RPMI8226 (cell line): ENCODE measurements at regions not wholly inside any gene's neighbourhood (a gene's known extent, or its start where the extent isn't known, plus 50 kb on each side); places are given as distances from the start of the nearest gene placed in this dataset.
"Not testable (repeated sequence)": the region's sequence is repeated elsewhere in the genome, so short reads cannot be mapped to it uniquely, and the experiment has no call there.

Source experiments
- DNase-seq: peaks from one replicate; pipeline ENCODE4 v3.0.0-alpha.2; 2015

DNA sequence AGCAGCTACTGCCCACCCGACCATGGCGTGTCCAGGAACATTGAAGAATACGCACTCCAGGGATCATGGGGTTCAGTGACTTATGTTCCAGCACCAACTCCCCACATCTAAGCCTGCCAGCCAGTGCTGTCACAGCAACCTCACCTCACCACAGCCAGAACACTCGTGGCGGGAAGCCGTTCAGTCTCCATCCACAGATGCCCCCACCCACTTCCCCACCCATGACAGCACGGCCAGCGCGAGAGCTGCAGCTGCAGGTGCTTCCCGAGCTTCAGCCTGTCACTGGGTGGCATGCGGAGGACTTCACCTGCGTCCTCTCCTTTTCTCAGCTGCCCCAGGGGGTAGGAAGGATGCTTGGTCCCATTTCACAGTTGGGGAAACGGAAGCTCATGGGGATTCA lies 50.3 kb downstream of the RBFOX3 start:
- no peak for DNase-seq

DNA sequence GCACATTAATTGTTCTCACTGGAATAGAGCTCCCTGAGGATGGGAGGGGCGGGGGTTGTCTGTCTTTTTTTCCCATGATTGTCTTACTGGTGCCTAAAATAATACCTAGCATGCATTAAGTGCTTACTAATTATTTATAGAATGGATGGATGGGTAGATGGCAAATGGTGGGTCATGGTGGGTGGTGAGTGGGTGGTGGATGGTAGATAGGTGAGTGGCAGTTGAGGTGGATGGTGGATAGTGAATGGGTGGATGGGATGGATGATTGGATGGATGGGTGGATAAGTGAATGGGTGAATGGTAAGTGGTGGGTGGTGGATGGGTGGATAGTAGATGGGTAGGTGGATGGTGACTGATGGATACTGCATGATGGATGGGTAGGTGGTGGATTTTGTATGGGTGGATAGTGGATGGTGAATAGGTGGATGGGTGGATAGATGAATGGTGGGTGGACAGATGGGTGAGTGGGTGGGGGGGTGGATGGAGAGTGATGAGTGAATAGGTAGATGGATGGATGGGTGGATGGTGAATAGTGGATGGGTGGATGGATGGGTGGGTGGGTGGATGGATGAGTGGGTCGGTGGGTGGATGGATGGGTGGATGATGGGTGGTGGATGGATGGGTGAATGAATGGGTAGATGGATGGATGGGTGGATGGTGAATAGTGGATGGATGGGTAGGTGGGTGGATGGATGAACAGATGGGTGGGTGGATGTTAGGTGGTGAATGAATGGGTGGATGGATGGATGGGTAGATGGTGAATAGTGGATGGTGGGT lies 51.6 kb downstream of the RBFOX3 start:
- DNase-seq = no peak

DNA sequence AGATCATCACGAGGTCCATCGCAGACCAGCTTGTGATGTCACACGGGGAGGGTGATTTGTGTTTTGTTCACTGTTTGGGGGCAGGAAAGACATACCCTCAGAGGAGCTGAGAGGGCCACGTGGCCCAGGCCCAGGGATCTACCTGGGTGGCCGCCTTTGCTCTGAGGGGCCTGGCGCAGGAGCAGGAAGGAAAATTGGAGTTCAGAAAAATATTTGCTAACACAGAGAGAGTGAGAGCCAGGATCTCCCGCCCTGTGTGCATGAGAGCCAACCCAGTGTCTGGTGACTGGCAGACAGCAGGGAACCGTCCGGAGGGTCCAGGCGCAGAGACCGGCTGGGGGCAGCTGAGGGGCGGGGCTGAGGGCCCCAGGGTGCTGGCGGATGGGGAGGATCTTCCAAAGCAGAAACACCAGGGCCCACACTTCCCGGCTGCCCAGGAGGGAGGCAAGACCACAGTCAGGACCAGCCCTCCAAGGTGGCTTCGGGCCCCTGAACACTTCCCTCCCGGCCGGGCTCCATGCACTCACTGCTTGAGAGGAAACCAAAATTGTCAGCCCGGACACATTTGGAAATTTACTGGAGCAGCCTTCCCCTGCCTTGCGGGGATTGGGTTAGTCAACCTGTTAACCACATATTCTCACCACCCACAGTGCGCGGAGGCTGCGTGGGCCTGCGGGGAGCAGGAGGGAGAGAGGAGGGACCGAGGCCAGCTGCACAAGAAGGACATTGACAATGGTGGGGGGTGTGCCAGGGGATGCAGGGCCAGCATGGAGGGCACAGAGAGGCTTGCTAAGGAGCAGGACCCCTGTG lies 52.6 kb downstream of the RBFOX3 start:
- DNase-seq = no peak

DNA sequence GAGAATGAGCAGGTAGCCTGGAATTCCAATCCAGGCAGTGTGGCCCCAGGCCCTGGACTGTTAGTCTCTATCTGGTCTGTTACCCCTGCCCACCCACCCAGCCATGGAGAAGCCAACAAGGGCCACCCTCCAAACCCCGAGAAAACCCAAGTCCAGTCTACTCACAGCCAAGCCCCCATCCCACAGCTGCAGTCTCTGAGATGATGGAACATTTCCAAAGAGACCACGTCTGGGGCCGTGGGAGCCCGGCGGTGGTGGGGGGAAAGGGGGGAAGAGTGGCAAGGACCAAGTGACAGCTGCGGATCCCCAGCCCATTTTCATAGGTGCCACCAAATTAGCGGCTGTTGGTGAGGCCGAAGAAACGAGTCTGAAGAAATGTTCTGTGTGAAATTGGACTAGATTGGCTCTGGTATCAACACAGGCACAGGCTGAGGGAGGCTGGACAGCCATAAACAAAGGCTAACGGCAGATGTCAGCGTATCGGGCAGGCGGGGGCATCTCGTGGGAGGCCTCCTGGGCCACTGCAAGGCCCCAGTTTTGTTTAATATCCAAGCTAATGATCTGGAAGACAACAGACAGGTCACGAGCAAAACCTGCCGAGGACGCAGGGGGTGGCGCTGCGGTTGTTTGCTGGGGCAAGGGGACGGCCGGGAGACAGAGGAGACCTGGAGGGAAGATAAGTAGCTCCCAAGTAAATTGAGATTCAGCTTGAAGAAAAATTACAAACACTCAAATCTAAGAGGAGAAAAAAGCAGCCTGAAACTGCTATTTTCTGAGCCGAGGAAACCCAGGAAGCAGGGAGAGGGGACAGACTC lies 53.4 kb downstream of the RBFOX3 start:
- DNase-seq = no peak

DNA sequence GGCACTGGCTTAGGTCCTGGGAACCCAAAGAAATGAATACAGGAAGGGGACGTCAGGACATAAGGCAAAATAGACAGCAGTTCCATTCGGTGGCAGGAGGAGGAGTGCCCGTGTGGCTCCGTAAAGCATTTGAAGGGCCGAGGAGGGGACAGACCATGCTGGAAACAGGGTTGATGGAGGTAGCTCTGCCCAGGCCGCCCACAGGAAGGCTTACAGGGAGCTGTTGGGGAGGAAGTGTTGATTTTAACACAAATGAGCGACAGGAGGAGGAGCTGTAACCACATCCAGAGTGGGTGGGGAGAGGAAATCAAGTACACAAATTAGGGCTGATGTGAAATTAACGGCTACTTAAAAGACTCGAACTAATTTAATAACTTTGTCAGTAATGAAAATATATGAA lies 54.6 kb downstream of the RBFOX3 start:
- no peak for DNase-seq

DNA sequence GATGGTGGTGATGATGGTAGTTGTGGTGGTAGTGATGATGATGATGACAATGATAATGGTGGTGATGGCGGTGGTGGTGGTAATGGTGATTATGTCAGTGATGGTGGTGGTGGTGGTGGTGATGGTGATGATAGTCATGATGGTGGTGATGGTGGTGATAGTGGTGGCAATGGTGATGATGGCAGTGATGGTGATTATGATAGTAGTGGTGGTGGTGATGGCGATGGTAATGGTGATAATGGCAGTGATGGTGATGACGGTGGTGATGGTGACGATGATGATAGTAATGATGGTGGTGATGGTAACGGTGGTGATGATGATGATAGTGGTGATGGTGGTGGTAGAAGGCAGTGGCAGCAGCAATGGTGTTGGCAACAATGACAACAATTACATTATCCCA lies 55.3 kb downstream of the RBFOX3 start:
- DNase-seq = no peak

DNA sequence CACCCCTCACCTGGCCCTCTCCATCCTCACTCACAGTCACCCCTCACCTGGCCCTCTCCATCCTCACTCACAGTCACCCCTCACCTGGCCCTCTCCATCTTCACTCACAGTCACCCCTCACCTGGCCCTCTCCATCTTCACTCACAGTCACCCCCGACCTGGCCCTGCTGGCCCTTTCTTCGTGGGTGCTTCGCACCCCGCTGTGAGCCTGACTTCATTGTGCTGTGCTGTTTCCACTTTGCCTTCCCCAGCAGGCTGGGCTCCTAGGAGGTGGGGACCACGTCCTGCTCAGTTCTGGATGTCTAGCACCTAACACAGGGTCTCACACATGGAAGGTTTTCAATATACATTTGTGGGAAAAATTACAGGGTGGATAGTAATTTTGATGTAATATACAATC lies 56.5 kb downstream of the RBFOX3 start:
- DNase-seq = not testable (repeated sequence)

DNA sequence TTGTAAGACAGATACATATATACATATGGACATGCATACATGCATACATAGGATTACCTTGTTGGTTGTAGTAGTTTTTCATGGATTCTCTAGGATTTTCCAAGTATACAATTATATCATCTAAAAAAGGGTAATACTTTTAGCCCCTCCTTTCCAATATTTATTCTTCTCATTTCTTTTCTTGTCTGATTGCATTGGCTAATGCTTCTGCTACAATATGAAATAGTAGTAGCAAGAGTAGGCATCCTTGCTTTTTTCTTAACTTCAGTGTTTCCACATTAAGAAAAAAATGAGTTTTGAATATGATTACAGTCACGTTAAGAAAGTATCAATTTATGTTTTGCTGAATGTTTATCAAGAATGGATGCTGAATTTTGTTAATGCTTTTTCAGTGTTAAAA lies 58.0 kb downstream of the RBFOX3 start:
- DNase-seq = no peak

DNA sequence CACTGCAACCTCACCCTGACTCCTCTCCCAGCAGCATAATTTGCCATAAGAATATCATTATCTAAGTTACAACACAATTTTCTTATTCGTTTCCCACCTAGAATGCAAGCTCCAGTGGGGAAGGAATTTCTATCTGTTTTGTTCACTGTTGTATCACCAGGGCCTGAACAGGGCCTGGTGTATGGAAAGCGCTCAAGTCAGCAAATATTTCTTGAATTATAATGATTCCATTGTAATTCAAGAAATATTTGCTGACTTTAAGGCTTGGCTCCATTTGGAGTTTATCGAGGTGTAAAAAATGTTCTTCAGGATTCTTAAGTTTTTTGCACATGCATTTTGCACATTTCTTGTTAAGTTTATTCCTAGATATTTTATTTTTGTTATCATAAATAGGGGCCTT lies 58.4 kb downstream of the RBFOX3 start:
- no peak for DNase-seq

DNA sequence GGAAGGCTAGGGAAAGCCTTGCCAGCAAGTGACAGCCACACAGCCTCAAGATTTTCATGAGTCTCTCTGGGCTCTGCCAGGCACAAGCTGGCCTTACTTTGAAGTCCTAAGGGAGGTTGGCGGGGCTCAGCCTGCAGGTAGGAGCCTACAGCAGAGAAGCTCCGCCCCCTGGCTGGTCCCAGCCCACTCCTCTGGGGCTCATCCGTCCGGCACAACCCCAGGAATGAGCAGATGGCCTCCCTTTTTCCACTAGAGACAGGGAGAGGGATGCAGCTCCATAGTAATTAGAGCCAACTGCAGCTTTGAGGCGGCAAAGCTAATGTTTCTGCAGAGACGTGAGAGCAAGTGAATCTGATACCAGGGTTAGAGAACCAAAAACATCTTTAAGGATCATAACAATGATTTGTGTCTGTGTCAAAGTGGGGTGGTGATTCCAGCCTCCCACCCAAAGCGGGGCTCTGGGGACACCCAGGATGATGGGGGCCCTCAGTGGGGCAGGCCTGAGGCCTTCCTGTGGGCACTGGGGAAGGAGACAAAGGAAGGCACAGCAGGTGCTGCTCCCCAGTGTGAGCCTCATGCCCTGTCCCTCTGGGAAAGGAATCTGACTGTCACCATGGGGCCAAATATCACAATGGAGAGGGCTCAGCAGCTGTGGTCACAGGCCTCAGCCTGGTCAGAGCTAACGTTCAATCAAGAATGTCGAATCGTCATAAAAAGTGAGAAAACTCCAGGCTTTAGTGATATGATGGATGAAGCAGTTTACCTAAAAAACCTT lies 61.5 kb downstream of the RBFOX3 start:
- DNase-seq = no peak

DNA sequence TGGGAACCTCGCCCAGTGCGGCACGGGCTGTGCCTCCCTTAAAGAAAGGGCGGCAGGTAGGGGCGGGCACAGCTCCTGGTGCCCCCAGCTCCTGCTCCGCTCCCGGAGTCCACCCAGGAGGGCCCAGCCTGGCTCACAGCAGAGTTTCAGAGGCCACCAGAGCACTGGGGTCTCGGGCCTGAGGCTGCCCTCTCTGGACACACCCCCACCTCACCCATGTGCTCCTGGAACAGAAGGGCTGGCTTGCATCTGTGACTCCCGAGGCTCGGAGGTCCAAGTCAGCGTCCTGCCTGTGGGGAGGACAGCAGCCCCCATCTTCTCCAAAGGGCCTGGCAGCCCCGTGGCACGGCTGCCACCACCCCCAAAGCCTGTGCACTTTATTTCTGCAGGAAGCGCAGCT lies 62.7 kb downstream of the RBFOX3 start:
- DNase-seq = no peak

DNA sequence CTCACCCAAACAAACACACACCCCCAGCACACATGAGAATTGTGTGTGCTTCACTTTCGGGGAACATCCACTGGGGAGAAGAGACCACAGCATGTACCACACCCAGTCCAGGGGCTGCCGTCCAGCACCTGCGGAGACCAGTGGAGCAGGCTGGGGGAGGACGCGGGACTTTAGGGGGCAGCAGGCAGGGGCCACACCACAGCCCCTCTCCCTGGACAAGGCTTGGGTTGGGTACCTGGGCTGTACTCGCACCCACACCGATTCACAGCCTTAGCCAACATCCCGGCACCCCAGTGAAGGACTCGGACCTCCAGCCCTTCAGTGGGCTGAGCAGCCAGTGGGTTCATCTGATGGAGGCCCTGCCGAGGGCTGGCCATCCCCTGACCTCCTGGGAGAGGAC lies 63.3 kb downstream of the RBFOX3 start:
- DNase-seq = no peak

DNA sequence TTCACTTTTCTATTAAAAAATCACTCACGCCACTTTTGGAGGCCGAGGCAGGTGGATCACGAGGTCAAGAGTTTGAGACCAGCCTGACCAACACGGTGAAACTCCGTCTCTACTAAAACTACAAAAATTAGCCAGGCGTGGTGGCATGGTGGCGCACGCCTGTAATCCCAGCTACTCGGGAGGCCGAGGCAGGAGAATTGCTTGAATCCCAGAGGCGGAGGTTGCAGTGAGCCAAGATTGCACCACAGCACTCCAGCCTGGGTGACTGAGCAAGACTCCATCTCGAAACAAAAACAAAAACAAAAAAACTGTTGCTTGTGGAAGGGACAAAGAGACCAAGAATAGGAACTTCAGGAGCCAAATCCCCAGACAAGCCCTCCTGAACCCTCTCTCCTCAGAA lies 63.7 kb downstream of the RBFOX3 start:
- DNase-seq = not testable (repeated sequence)

DNA sequence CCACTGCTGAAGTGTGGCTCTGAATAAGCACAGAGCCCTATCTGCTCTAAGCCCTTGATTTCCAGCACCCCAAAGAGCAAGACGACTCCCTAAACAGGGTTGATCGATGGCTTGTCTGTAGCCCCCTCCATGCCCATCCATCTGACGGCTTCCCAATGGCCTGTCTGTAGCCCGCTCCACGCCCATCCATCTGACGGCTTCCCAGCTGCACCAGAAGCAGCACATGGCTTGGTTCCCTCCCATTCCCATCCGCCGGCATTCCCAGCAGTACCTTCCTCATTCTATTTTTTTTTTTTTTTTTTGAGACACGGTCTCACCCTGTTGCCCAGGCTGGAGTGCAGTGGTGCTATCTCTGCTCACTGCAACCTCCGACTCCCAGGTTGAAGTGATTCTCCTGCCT lies 64.5 kb downstream of the RBFOX3 start:
- DNase-seq = no peak

DNA sequence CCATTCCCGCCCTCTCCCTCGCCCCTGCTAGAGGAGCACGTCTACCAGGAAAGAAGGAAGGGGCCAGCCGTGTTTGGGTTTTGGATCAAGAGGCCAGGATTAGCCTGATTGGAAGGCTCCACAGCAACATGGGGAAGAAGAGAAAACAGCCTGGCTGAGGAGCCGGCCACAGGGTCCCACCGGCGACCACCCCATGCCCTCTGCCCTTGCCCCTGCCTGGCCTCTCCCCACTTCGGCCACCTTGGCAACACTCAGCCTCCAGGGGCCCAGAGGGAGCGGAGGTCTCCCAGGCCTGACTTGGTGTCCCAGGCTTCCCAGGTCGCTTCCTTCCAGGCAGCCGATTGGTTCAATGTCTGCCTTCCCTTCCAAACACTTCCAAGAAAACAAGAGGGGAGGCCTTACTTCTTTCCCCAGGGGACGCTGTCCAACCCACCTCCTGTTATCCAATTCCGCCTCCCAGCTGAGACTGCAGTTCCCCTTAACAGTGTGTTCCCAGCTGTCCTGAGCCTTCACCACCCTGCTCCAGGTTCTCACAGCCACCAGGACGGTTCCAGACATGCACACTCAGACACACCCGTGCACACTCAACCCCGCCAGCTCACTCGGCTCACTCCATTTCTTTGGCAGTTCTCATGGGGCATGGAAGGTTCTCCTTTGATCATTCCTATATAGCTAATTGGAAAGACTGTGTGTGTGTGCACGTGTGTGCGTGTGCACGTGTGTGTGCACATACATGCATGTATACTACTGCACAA lies 65.4 kb downstream of the RBFOX3 start:
- no peak for DNase-seq

DNA sequence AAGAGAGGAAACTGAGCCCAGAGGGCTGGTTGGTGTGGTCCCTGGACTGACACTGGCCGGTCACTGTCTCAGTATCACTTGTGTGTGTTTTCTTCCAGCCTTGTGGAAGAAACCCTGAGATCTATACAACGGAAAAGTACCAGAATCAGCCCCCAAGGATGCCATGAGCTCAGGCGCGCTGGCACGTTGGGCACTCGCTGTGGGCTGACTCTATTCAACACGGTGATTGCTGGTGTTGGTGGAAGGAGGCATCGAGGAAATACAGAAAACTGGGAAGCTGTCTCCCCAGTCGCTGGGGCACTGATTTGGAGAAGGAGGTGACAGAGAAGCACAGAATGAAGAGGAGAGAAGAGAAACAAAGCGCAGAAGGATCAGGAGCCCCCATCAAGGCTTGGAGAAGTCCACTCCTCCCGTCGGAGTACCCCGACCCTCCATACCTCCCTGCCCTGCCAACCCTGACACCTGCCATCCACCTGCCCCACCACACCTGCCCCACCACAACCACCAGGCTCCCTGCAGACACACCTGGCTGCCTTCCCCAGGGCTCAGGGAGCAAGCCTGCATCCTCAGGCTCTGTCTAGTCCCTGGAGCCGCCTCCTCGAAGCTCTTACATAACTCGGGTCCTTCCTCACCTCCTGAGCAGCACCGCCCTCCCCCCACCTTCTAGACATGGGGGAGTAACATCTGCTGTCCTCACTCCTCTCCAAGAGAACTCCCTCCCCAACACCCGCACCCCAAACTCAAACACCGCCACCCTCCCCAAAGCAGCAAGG lies 66.5 kb downstream of the RBFOX3 start:
- no peak for DNase-seq

DNA sequence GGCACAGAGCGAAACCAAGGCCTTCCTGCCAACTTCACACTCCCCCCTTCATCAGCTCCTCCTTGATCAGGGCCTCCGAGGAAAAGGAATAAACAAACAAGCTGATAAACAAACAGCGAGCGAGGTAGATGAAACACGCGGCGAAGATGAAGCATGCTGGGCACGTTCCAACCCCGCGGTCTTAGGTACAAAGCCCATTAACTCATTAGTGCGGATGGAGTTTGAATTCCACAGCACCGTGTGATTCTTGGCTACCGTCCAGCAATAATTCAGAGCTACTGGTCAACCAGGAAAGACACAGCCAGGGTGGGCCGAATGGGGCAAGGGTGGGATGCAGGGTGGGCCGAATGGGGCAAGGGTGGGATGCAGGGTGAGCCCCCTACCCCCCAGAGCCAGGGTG lies 67.3 kb downstream of the RBFOX3 start:
- DNase-seq = no peak

DNA sequence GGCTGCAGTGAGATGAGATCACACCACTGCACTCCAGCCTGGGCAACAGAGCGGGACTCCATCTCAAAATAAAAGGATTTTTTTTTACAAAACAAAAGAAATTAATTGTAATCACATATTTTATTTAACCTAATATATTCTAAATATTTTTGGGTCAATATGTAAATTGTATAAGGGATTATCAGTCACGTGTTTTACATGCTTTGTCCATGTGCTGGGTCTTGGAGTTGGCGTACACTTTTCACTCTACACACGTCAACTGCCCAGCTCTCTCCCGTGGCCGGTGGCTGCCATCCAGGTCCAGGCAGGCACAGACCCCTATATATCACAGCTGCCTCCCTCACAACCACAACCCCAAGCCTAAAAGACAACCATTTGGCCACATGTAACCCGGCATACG lies 68.1 kb downstream of the RBFOX3 start:
- no peak for DNase-seq

DNA sequence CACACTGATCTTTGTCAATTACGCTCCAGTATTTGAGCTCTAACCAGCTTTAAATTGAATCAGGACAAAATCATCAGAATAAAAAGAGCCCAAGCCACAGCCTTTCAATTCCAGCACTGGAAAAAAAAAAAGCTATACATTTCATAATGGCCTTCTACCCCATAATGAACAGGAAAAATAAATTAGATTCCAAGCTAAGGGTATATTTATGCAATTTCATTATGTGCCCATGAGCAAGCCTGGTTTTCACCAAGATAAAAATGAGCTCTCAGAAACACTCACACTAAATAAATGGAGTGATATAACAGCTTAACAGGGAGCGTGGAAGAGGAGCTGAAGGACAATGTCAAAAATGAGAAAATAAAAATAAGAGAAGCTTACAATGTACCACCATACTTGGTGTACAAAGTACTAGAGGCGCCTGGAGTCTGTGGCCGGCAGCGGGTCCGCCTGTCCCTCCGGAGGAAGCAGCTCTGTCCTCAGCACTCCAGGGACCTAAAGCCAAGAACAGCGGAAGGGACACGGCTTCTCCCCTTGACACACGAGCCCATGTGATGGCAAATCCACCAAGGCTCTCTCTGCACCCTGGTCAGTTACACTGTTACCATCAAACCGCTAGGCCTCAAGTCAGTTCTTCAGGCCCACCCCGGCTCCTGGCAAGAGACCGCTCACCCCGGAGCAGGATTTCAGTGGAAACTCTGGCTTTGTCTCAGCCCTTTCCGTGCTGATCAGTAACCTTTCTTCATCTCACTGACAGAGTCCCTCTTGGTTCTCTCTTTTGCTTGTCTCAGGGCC lies 69.6 kb downstream of the RBFOX3 start:
- no peak for DNase-seq

DNA sequence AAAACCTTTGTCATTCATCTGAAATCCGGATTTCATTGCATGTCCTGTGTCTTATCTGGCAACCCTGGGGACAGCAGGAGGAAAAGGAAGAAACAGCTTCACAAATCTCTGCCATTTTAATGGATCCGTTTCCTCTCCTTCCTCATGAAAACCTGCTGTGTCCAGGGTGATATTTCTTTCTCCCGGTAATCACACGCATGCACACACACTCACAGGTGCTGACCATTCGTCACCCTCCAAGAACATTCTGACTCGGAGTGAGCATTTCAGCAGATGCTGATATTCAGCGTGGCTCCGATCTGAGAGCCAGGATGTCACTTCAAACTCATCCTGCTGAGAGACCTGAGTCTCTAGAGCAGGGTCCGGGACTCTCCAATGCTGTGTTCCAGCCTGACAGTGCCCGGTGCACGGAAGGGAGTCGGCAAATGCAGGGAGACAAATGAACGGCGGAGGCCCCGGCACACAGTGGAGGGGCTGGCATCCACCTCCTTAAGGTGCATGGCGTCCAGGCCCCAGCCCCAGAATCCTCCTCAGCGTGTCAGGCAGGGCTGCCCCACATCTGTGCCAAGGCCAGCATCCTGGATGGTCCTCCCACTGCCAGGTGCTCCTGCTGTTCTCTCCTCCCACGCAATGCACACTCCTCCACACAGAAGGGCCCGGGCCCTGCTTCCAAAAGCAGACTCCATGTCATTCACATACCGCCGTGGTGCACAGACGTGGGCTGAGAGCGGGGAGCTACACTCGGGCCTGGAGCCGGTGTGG lies 70.7 kb downstream of the RBFOX3 start:
- DNase-seq = no peak
